T-helper 2 cell (primary cell): ENCODE measurements at regions not wholly inside any gene's neighbourhood (a gene's known extent, or its start where the extent isn't known, plus 50 kb on each side); places are given as distances from the start of the nearest gene placed in this dataset.
A peak's percentile ranks its signal among the peaks of the same experiment; 100 is the strongest.
"Not testable (repeated sequence)": the region's sequence is repeated elsewhere in the genome, so short reads cannot be mapped to it uniquely, and the experiment has no call there.

Experiments used
- DNase-seq, 5 experiments: peaks; one replicate each; pipeline versions ENCODE4 v3.0.0 to v3.0.0-alpha.2; 2012 to 2022

- DNase-seq = no peak
Measured at GRCh38 chr3:69688400-69688799, 50.9 kb upstream of the MITF start.

GRCh38 chr3:69687641-69688040 lies 51.6 kb upstream of the MITF start:
- DNase-seq = no peak

- no peak for DNase-seq
Measured at GRCh38 chr3:69686056-69686455, 53.2 kb upstream of the MITF start.

GRCh38 chr3:69684309-69684961 lies 54.8 kb upstream of the MITF start:
- DNase-seq = no peak

GRCh38 chr3:69683082-69683806 lies 56.0 kb upstream of the MITF start:
- DNase-seq = no peak

- not testable (repeated sequence) for DNase-seq
Measured at GRCh38 chr3:69677456-69677855, 61.8 kb upstream of the MITF start.

- DNase-seq = no peak
Measured at GRCh38 chr3:69675786-69676530, 63.3 kb upstream of the MITF start.

- no peak for DNase-seq
Measured at GRCh38 chr3:69674752-69675151, 64.5 kb upstream of the MITF start.

- peak in 1 of 5 experiments; percentile 2 for DNase-seq
Measured at GRCh38 chr3:69671082-69671952, 67.9 kb upstream of the MITF start.

GRCh38 chr3:69669070-69669469 lies 70.2 kb upstream of the MITF start:
- DNase-seq = no peak

- no peak for DNase-seq
Measured at GRCh38 chr3:69665026-69665737, 74.1 kb upstream of the MITF start.

- no peak for DNase-seq
Measured at GRCh38 chr3:69660631-69661030, 78.6 kb upstream of the MITF start.

- no peak for DNase-seq
Measured at GRCh38 chr3:69659180-69659910, 79.9 kb upstream of the MITF start.

GRCh38 chr3:69658514-69659140 lies 80.6 kb upstream of the MITF start:
- DNase-seq = no peak

GRCh38 chr3:69657030-69657429 lies 82.2 kb upstream of the MITF start:
- DNase-seq = not testable (repeated sequence)

GRCh38 chr3:69651765-69652164 lies 87.5 kb upstream of the MITF start:
- no peak for DNase-seq

- no peak for DNase-seq
Measured at GRCh38 chr3:69650066-69650419, 89.2 kb upstream of the MITF start.

GRCh38 chr3:69649120-69650065 lies 89.9 kb upstream of the MITF start:
- DNase-seq = no peak

GRCh38 chr3:69648126-69648525 lies 91.1 kb upstream of the MITF start:
- no peak for DNase-seq
